HG02678 (cell line): ENCODE measurements at regions not wholly inside any gene's neighbourhood (a gene's known extent, or its start where the extent isn't known, plus 50 kb on each side); places are given as distances from the start of the nearest gene placed in this dataset.
"Not testable (repeated sequence)": the region's sequence is repeated elsewhere in the genome, so short reads cannot be mapped to it uniquely, and the experiment has no call there.

Experiments
- ATAC-seq: cut with Tn5 transposase; IDR thresholded peaks from one replicate; pipeline ENCODE4 v1.9.1; 2021; ENCODE audit warnings: mild to moderate bottlenecking, moderate library complexity; ENCODE audit not compliant: unreplicated experiment

DNA sequence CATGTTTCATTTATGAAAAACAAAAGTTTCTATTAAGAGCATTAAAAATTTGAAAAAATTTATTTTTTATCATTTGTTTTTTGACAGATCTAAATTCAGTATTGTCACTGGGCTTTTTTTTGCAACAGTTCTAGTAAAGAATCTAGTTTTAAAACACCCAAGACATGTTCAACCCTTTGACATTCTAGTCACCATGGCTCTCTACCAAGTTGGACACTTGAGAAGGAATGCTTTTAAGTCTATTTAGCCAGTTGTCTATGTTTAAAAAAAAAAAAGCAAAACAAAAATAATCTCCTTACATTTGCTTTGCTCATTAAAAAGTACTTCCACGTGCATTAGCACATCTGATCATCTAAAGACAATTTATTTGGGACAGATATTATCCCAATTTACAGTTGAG is 417.5 kb downstream of the RSL24D1 start:
- no peak for ATAC-seq

DNA sequence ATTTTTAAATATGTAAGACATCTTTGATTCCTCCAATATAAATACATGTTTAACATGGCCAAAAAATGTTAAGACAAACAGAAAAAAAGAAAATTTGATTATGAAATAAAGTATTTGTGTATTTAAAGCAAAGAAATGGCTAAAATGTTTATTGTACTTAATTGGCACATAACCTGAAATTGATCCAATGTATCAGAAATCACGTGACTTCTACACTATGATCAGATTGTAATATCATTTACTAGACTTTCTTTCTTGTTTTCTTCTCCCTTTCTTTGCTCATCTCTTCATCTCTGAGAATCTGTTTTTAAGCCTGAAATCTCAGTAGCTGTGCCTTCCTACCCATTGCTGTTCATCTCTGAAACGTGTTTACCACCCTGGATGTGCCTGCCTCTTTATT is 420.3 kb downstream of the RSL24D1 start:
- ATAC-seq = no peak

GRCh38 chr15:54772663-54773062 is 424.1 kb downstream of the RSL24D1 start:
- no peak for ATAC-seq

DNA sequence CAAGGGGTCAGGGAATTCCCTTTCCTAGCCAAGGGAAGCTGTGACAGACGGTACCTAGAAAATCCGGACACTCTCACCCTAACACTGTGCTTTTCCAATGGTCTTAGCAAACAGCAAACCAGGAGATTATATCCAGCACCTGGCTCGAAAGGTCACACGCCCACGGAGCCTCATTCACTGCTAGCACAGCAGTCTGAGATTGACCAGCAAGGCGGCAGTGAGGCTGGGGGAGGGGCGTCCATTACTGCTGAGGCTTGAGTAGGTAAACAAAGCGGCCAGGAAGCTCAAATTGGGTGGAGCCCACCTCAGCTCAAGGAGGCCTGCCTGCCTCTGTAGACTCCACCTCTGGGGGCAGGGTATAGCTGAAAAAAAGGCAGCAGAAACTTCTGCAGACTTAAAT is 447.3 kb downstream of the RSL24D1 start:
- not testable (repeated sequence) for ATAC-seq

DNA sequence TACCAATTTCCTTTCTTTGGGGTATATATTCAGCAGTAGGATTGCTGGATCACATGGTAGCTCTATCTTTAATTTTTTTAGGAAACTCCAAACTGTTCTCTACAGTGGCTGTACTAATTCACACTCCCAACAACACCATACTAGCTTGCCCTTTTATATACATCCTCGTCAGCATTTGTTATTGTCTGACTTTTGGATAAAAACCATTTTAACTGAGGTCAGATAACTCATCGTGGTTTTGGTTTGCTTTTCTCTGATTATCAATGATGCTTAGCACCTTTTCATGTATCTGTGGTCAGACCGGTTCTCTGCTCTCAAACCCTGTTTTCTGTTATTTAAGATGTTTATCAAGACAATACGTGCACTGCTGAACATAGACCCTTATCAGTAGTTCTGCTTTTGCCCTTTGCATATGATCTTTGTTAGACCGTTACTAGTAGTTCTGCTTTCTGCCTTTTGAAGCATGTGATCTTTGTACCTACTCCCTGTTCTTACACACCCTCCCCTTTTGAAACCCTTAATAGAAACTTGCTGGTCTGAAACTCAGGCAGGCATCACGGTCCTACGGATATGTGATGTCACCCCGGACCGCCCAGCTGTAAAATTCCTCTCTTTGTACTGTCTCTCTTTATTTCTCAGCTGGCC is 474.3 kb downstream of the RSL24D1 start:
- no peak for ATAC-seq

GRCh38 chr15:54719325-54719724 is 477.4 kb downstream of the RSL24D1 start:
- no peak for ATAC-seq

GRCh38 chr15:54707805-54708752 is 488.7 kb downstream of the RSL24D1 start:
- ATAC-seq = no peak

DNA sequence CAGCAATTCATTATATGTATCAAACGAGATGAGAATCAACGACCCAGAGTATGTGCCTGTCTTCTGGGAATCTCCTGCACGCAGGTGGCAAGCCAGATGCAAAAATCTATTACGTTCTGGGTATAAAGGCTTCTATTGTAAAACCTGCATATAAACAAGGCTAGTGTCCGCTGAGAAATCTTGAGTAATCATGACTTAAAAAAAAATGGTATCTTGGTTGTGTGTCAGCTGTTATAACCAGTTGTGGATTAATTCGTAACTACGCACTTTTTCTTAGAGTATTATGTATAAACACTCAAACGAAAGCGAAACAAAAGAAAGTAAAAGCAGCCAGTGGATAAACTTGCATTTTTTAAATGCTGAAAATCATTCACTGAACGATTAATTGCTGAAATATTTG is 509.1 kb downstream of the RSL24D1 start:
- ATAC-seq = no peak
